Immature natural killer cell (primary cell): ENCODE measurements at regions not wholly inside any gene's neighbourhood (a gene's known extent, or its start where the extent isn't known, plus 50 kb on each side); places are given as distances from the start of the nearest gene placed in this dataset.

ENCODE experiments used
- DNase-seq, 3 donors: peaks; one replicate each; pipeline ENCODE4 v3.0.0; 2022; ENCODE audit warnings: mixed read lengths in 1 of 3
- H3K27ac Mint-ChIP-seq, 6 donors: one replicate each; pipeline ENCODE4 v1.8.0; 2020; ENCODE audit warnings: mixed read lengths in 6 of 6, mild to moderate bottlenecking in 5 of 6, inconsistent platforms in 4 of 6, moderate library complexity in 3 of 6
- H3K27me3 Mint-ChIP-seq, 3 donors: one replicate each; pipeline ENCODE4 v1.8.0; 2020 to 2021; ENCODE audit warnings: low read depth in 3 of 3, mild to moderate bottlenecking in 3 of 3, mixed read lengths in 3 of 3, moderate library complexity in 3 of 3, inconsistent platforms in 1 of 3
- H3K36me3 Mint-ChIP-seq, 3 donors: one replicate each; pipeline ENCODE4 v1.8.0; 2020; ENCODE audit warnings: mixed read lengths in 3 of 3, inconsistent platforms in 2 of 3, mild to moderate bottlenecking in 2 of 3
- H3K4me1 Mint-ChIP-seq, 2 donors: one replicate each; pipeline ENCODE4 v1.8.0; 2020; ENCODE audit warnings: inconsistent platforms in 2 of 2, mild to moderate bottlenecking in 2 of 2, mixed read lengths in 2 of 2, moderate library complexity in 1 of 2
- H3K4me3 Mint-ChIP-seq, 5 donors: one replicate each; pipeline ENCODE4 v1.8.0; 2020; ENCODE audit warnings: mild to moderate bottlenecking in 5 of 5, mixed read lengths in 5 of 5, inconsistent platforms in 3 of 5, moderate library complexity in 3 of 5
- H3K9me3 Mint-ChIP-seq, 6 donors: one replicate each; pipeline ENCODE4 v1.8.0; 2020; ENCODE audit warnings: mild to moderate bottlenecking in 6 of 6, mixed read lengths in 6 of 6, inconsistent platforms in 4 of 6, moderate library complexity in 3 of 6

GRCh38 chr14:66345986-66346385 lies 140.2 kb upstream of the CCDC196 start:
- Mint-ChIP-seq H3K4me3 (no peak overlapping the region), H3K27me3 (peaks cover 0 to 10% (median 4%) of the 10 kb centered on the region in 3 donors), H3K36me3 (peaks cover 0 to 7% (median 0%) of the 10 kb centered on the region in 3 donors), H3K27ac (no peak overlapping the region), H3K4me1 (no peaks in the 10 kb centered on the region), H3K9me3 (peaks cover 4 to 31% (median 10%) of the 10 kb centered on the region in 6 donors)
- no peak for DNase-seq

DNA sequence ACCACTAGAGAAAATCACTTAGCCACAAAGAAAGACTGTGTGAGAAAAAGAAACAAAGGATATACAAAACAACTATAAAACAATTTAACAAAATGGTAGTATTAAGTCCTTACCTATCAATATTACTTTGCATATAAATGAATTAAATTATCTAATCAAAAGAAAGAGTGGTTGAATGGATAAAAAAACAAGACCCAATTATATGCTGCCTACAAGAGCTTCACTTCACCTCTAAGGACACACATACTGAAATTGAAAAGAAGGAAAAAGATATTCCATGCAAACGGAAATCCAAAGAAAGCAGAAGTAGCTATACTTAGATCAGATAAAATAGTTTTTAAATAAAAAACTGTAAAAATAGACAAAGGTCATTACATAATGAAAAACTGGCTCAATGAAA lies 134.9 kb upstream of the CCDC196 start:
- no peak overlapping the region for H3K27ac Mint-ChIP-seq
- H3K9me3 Mint-ChIP-seq, result peaks cover 4 to 37% (median 11%) of the 10 kb centered on the region in 6 donors
- peaks cover 0 to 7% (median 0%) of the 10 kb centered on the region in 3 donors for H3K36me3 Mint-ChIP-seq
- H3K4me1 Mint-ChIP-seq, result no peaks in the 10 kb centered on the region
- H3K27me3 Mint-ChIP-seq, result peaks cover 0 to 10% (median 4%) of the 10 kb centered on the region in 3 donors
- DNase-seq, result no peak
- H3K4me3 Mint-ChIP-seq, result no peak overlapping the region

DNA sequence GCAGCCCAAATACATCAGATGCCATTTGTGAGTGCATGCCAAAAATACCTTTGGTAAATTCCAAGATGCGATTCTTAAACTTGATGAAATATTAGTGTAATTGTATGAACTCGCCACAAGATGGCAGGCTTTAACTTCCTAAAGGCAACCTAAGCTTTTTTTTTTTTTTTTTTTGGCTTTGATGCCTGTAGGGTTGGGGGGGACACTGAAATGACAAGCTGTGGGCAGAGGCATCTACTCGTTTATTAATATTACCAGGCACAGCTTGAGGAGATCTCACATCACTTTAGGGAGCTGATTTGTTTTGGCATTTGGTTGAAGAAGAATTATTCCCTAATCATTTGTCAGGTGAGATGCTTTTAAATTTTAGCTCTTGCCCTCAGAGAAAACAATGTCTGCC lies 126.7 kb upstream of the CCDC196 start:
- H3K27ac Mint-ChIP-seq, result no peak overlapping the region
- H3K9me3 Mint-ChIP-seq, result no peaks in the 10 kb centered on the region

DNA sequence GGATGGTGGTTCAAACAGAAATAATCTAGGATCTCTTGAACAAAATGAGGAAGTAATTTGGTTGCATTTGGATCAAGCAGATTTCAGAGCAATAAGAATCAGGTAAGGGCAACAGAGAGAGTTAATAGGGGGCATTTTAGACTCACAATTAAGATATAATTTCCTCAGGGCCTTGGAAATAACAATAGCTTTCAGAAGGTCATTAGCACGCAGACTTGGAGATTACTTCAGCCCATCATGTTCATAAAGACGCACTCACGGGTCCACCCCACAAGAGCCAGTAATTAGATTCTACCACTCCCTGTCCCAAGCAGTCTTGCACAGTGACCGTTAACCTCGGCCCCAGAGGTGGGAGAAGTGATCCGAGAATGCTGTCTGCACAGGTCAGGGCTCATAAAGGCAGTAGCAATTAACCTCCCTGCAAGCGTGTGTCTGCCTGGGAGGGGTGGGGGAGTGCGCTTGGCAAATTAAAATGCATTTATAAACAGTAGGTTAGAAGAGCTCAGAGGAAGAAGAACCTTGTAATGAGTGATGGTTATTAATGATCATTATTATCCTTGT lies 125.7 kb upstream of the CCDC196 start:
- Mint-ChIP-seq H3K9me3 (no peaks in the 10 kb centered on the region), H3K4me1 (no peaks in the 10 kb centered on the region), H3K27ac (no peak overlapping the region), H3K27me3 (peaks cover 0 to 4% (median 2%) of the 10 kb centered on the region in 3 donors), H3K4me3 (no peak overlapping the region), H3K36me3 (no peaks in the 10 kb centered on the region)
- no peak for DNase-seq

More for the DNA sequence above, 126.7 kb upstream of the CCDC196 start:
- no peak overlapping the region for H3K4me3 Mint-ChIP-seq
- peak; percentile 21 to 47 (median 40) for DNase-seq
- no peaks in the 10 kb centered on the region for H3K36me3 Mint-ChIP-seq
- peaks cover 0 to 2% (median 0%) of the 10 kb centered on the region in 3 donors for H3K27me3 Mint-ChIP-seq
- H3K4me1 Mint-ChIP-seq, result no peaks in the 10 kb centered on the region

DNA sequence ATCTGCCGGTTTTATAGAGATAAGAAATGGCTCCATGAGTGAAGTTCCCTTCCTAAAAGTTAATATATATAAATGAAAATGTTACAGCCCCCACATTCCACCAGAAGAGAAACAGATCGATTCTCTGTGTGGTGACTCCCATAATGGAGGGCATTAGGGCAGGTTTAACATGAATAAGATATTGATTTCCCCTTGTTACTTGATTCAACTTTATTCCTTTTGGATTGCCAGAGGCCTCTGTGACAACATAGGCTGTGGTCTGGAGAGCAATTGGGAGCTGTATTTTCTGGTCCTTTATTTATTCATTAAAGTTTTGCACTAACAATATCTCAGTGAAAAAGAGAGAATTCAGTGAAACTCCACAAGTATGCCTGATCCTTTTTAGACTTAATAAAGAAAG lies 125.2 kb upstream of the CCDC196 start:
- no peak overlapping the region for H3K4me3 Mint-ChIP-seq
- no peak overlapping the region for H3K27ac Mint-ChIP-seq
- no peaks in the 10 kb centered on the region for H3K9me3 Mint-ChIP-seq
- DNase-seq, result no peak
- H3K4me1 Mint-ChIP-seq, result no peaks in the 10 kb centered on the region
- H3K36me3 Mint-ChIP-seq, result no peaks in the 10 kb centered on the region
- peaks cover 0 to 4% (median 2%) of the 10 kb centered on the region in 3 donors for H3K27me3 Mint-ChIP-seq

DNA sequence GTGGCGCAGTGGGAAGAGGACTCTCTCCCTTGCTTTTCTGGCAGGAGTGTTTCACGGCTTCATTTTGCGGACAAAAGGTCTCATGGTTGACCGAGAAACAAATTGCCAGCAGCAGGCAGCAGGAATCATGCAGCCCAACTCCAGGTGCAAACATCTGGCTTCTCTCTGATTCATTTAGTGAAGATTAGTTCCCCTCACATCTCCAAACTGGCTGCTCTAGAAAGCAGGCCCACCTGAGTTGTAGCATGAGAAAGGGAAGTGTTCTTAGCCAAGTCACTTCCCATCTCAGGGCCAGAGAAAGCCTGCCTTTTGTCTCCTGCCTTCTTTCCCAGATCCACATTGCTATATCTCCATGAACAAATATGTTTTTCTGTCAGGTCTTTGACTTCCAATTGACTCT lies 120.8 kb upstream of the CCDC196 start:
- no peak for DNase-seq
- Mint-ChIP-seq H3K4me3 (no peak overlapping the region), H3K9me3 (no peaks in the 10 kb centered on the region), H3K27me3 (peaks cover 0 to 4% (median 0%) of the 10 kb centered on the region in 3 donors), H3K4me1 (no peaks in the 10 kb centered on the region), H3K27ac (no peak overlapping the region), H3K36me3 (no peaks in the 10 kb centered on the region)

DNA sequence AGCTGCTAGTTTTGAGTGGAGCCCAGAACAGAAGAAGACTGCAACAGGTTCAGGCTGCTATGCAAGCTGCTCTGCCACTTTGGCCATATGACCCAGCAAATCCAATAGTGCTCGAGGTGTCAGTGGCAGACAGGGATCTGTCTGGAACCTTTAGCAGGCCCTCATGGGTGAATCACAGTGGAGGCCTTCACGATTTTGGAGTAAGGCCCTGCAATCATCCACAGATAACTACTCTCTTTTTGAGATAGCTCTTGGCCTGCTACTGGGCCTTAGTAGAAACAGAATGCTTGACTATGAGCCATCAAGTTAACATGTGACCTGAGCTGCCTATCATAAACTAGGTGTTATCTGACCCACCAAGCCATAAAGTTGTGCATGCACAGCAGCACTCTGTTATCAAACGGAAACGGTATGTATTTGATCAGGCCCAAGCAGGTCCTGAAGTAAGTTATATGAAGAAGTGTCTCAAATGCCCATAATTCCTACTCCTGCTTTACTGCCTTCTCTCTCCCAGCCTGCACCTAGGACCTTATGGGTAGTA lies 116.9 kb upstream of the CCDC196 start:
- Mint-ChIP-seq H3K4me1 (no peaks in the 10 kb centered on the region), H3K4me3 (no peak overlapping the region), H3K36me3 (no peaks in the 10 kb centered on the region), H3K27me3 (peaks cover 0 to 4% (median 0%) of the 10 kb centered on the region in 3 donors), H3K9me3 (peaks cover 0 to 1% (median 0%) of the 10 kb centered on the region in 6 donors), H3K27ac (no peak overlapping the region)
- no peak for DNase-seq

DNA sequence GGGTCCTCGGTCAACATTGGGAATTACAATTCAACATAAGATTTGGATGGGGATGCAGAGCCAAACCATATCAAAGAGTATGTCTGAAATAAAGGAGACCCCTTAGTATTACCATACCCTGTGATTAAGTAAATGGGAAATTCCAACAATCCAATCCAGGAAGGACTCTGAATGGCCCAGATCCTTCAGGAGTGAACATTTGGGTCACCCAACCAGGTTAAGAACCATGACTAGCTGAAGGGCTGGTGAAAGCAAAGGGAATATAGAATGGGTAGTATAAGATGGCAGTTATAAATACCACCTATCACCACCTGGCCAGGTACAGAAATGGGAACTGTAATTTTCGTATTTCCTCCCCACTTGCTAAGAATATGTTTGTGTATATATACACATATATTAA lies 114.4 kb upstream of the CCDC196 start:
- H3K4me3 Mint-ChIP-seq, result no peak overlapping the region
- peaks cover 0 to 2% (median 0%) of the 10 kb centered on the region in 3 donors for H3K27me3 Mint-ChIP-seq
- H3K27ac Mint-ChIP-seq, result no peak overlapping the region
- DNase-seq, result no peak
- H3K4me1 Mint-ChIP-seq, result no peaks in the 10 kb centered on the region
- peaks cover 0 to 1% (median 0%) of the 10 kb centered on the region in 6 donors for H3K9me3 Mint-ChIP-seq
- no peaks in the 10 kb centered on the region for H3K36me3 Mint-ChIP-seq

- Mint-ChIP-seq H3K27me3 (peaks cover 0 to 4% (median 2%) of the 10 kb centered on the region in 3 donors), H3K4me1 (no peaks in the 10 kb centered on the region), H3K27ac (no peak overlapping the region), H3K4me3 (no peak overlapping the region), H3K9me3 (peaks cover 0 to 1% (median 0%) of the 10 kb centered on the region in 6 donors), H3K36me3 (no peaks in the 10 kb centered on the region)
- DNase-seq, result no peak
Observed at GRCh38 chr14:66375046-66375964, 110.9 kb upstream of the CCDC196 start.

- Mint-ChIP-seq H3K4me3 (no peak overlapping the region), H3K9me3 (no peaks in the 10 kb centered on the region), H3K4me1 (no peaks in the 10 kb centered on the region)
Observed at GRCh38 chr14:66377574-66377973, 108.6 kb upstream of the CCDC196 start.

GRCh38 chr14:66378712-66379505 lies 107.3 kb upstream of the CCDC196 start:
- no peaks in the 10 kb centered on the region for H3K9me3 Mint-ChIP-seq
- no peaks in the 10 kb centered on the region for H3K4me1 Mint-ChIP-seq
- H3K27ac Mint-ChIP-seq, result no peak overlapping the region
- DNase-seq, result no peak
- H3K27me3 Mint-ChIP-seq, result peaks cover 0 to 6% (median 4%) of the 10 kb centered on the region in 3 donors
- H3K4me3 Mint-ChIP-seq, result no peak overlapping the region
- H3K36me3 Mint-ChIP-seq, result no peaks in the 10 kb centered on the region

More at GRCh38 chr14:66377574-66377973, 108.6 kb upstream of the CCDC196 start:
- DNase-seq, result no peak
- Mint-ChIP-seq H3K36me3 (no peaks in the 10 kb centered on the region), H3K27me3 (peaks cover 0 to 6% (median 2%) of the 10 kb centered on the region in 3 donors), H3K27ac (no peak overlapping the region)

- Mint-ChIP-seq H3K27me3 (peaks cover 0 to 6% (median 4%) of the 10 kb centered on the region in 3 donors), H3K4me3 (no peak overlapping the region), H3K9me3 (no peaks in the 10 kb centered on the region), H3K36me3 (no peaks in the 10 kb centered on the region), H3K4me1 (no peaks in the 10 kb centered on the region), H3K27ac (no peak overlapping the region)
- DNase-seq, result no peak
Observed at GRCh38 chr14:66380143-66380542, 106.0 kb upstream of the CCDC196 start.

DNA sequence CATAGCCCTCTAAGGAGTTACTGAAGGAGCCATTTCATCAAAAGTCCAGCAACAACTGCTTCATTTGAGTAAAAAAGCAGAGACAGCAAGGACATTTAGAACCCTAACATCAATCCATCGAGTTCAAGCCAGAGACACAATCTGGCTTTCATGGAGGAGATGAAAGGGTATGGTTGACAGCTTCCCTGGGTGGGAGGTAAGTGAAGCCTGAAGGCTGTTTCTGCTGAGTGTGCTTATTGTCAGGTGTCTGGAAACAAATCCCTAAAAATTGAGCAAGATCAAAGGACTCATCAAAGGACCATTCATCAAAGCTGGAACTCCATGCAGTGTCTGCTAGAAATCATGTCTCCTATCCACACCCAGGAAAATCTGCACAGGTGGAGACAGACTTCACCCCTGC lies 104.4 kb upstream of the CCDC196 start:
- peaks cover 0 to 6% (median 2%) of the 10 kb centered on the region in 3 donors for H3K27me3 Mint-ChIP-seq
- no peak overlapping the region for H3K27ac Mint-ChIP-seq
- H3K4me1 Mint-ChIP-seq, result no peaks in the 10 kb centered on the region
- no peak overlapping the region for H3K4me3 Mint-ChIP-seq
- no peaks in the 10 kb centered on the region for H3K9me3 Mint-ChIP-seq
- DNase-seq, result no peak
- H3K36me3 Mint-ChIP-seq, result no peaks in the 10 kb centered on the region
